Activated CD8-positive, alpha-beta T cell treated with anti-CD3 and anti-CD28 coated beads for 36 hours (primary cell): ENCODE measurements at regions not wholly inside any gene's neighbourhood (a gene's known extent, or its start where the extent isn't known, plus 50 kb on each side); places are given as distances from the start of the nearest gene placed in this dataset.

Source experiments
- ATAC-seq: fragments of 200-7000 bp; cut with Tn5 transposase; one replicate; pipeline ENCODE4 v1.10.0; 2021; ENCODE audit warnings: mild to moderate bottlenecking, moderate library complexity
- CTCF ChIA-PET: fragments of 350-600 bp; sonication (Branson Sonifier 250); formaldehyde crosslinking; loops from one replicate; lab custom pipeline; 2021; ENCODE audit warnings: antibody characterized with exemption; lab: Charles Lee
- POLR2A ChIA-PET: fragments of 350-600 bp; sonication (Branson Sonifier 250); formaldehyde crosslinking; loops from one replicate; lab custom pipeline; 2021; ENCODE audit warnings: antibody characterized with exemption; lab: Charles Lee
- DNase-seq: peaks from one replicate; pipeline ENCODE4 v3.0.0-alpha.2; 2020
- H3K27ac Mint-ChIP-seq: one replicate; pipeline ENCODE4 v1.8.0; 2021; ENCODE audit warnings: mild to moderate bottlenecking, mixed read lengths
- H3K27me3 Mint-ChIP-seq: one replicate; pipeline ENCODE4 v1.8.0; 2021; ENCODE audit warnings: mixed read lengths
- H3K36me3 Mint-ChIP-seq: one replicate; pipeline ENCODE4 v1.8.0; 2021; ENCODE audit warnings: low read depth, mixed read lengths
- H3K4me1 Mint-ChIP-seq: one replicate; pipeline ENCODE4 v1.8.0; 2021; ENCODE audit warnings: low read depth, mixed read lengths
- H3K4me3 Mint-ChIP-seq: one replicate; pipeline ENCODE4 v1.8.0; 2021; ENCODE audit warnings: mild to moderate bottlenecking, moderate library complexity, mixed read lengths
- H3K9me3 Mint-ChIP-seq: one replicate; pipeline ENCODE4 v1.8.0; 2021; ENCODE audit warnings: mixed read lengths
- intact Hi-C: fragments of 100-400 bp; cut with micrococcal nuclease; formaldehyde crosslinking; loops from one replicate; pipeline ENCODE4 v1.10.0; 2022
- TF ChIP-seq, protein P1 (sequence below): fragments of 200-600 bp; IDR thresholded peaks from one replicate; pipeline ENCODE4 v1.8.0; 2022; ENCODE audit warnings: antibody characterized with exemption, mild to moderate bottlenecking

- H3K4me3 Mint-ChIP-seq = no peak overlapping the region
- no peaks in the 10 kb centered on the region for H3K9me3 Mint-ChIP-seq
- TF ChIP-seq, protein P1, sequence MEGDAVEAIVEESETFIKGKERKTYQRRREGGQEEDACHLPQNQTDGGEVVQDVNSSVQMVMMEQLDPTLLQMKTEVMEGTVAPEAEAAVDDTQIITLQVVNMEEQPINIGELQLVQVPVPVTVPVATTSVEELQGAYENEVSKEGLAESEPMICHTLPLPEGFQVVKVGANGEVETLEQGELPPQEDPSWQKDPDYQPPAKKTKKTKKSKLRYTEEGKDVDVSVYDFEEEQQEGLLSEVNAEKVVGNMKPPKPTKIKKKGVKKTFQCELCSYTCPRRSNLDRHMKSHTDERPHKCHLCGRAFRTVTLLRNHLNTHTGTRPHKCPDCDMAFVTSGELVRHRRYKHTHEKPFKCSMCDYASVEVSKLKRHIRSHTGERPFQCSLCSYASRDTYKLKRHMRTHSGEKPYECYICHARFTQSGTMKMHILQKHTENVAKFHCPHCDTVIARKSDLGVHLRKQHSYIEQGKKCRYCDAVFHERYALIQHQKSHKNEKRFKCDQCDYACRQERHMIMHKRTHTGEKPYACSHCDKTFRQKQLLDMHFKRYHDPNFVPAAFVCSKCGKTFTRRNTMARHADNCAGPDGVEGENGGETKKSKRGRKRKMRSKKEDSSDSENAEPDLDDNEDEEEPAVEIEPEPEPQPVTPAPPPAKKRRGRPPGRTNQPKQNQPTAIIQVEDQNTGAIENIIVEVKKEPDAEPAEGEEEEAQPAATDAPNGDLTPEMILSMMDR = no peak
- intact Hi-C loops = no loop called here
- CTCF ChIA-PET = no interaction called here
- POLR2A ChIA-PET = no interaction called here
- no peaks in the 10 kb centered on the region for H3K4me1 Mint-ChIP-seq
- H3K36me3 Mint-ChIP-seq = no peaks in the 10 kb centered on the region
- ATAC-seq (no peak), DNase-seq (no peak)
- peaks cover 5% of the 10 kb centered on the region for H3K27me3 Mint-ChIP-seq
- no peak overlapping the region for H3K27ac Mint-ChIP-seq
Measured at GRCh38 chr1:55720261-55720660, 505.1 kb upstream of the USP24 start.

DNA sequence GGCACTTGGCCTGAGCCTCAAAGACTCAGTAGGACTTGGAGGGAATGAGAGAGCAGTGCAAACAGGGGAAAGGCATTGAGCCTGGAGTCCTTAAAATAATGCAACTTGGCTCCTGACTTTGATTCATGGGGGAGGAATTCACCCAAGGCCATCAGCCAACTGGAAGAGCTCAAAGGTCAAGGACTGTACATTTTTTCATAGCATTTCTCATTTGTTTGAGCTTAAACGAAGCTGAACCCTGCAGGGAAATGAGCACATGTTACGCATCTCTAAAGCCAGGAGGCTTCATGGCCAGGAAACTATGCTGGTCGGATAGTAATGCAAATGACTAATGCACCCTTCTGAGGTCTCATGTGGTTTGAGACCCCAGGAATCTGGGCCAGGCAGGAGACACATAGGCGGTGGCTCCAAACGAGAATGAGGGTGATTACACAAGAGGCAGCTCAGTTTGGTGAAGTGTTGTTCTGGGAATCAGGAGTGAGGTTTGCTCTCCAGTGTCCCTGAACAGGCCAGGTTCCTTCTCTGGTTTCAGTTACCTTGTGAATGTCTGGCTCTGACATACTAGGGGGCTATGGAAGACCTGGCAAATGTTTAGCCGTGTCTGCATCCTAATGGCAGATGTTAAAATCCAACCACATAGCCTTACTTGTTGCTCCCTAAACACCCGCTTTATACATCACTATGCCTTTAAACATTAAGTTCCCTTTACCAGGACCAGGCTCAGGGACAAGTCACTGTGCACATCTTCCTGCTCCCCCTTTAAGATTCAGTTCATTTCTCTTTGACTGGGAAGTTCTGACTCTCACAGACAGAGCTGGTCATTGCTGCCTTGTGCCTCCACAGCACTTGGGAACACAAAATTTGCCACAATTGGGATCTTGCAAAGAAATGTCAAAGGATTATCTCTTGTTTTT, 503.9 kb upstream of the USP24 start:
- no peaks in the 10 kb centered on the region for H3K36me3 Mint-ChIP-seq
- intact Hi-C loops = no loop called here
- POLR2A ChIA-PET = no interaction called here

DNA sequence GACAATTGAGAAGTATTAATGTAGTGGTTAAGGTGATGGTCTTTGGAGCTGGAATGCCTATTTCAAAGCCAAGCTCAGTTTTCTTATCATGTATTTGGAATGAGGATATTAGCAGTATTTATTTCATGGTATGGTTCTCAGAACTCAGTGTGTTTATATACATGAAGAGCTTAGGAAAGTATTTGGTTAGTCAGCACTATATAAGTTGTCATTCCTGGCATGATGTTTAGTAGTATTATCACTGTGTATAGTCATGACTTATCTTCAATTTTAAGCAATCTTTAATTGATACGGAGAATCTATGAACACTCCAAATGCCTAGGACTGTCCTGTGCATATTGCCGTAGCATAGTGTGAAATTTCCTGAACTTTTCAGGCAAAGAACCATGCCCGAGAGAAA, 501.9 kb upstream of the USP24 start:
- Mint-ChIP-seq H3K27ac (no peak overlapping the region), H3K27me3 (peaks cover 10% of the 10 kb centered on the region), H3K36me3 (no peaks in the 10 kb centered on the region), H3K4me1 (no peaks in the 10 kb centered on the region), H3K9me3 (no peaks in the 10 kb centered on the region), H3K4me3 (no peak overlapping the region)
- ATAC-seq (no peak), DNase-seq (no peak)
- TF ChIP-seq, protein P1 = no peak
- CTCF ChIA-PET = no interaction called here
- POLR2A ChIA-PET = no interaction called here
- intact Hi-C loops = no loop called here

More for the DNA sequence above, 503.9 kb upstream of the USP24 start:
- no peaks in the 10 kb centered on the region for H3K9me3 Mint-ChIP-seq
- H3K4me1 Mint-ChIP-seq = no peaks in the 10 kb centered on the region
- H3K27me3 Mint-ChIP-seq = peaks cover 8% of the 10 kb centered on the region
- no peak overlapping the region for H3K27ac Mint-ChIP-seq
- CTCF ChIA-PET = no interaction called here
- TF ChIP-seq, protein P1 = no peak
- DNase-seq = no peak
- ATAC-seq = no peak
- no peak overlapping the region for H3K4me3 Mint-ChIP-seq

DNA sequence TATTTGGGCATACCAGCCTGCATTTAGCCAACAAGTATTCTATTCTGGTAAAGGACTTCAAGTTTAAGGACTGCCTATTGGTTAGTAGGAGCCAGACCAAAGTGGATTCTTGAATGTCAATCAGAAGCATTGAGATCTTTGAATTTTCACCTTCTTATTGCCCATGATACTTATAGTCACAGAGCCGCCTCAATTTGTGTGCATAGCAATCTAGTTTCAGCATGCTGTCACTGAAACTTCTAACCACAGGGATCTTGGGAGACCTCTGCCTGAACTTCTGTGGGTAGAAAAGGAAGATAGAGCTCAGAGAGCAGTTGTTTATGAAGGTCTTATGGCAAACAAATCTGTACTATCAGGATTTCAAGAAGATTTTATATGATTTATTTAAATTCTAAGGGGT, 501.4 kb upstream of the USP24 start:
- H3K4me3 Mint-ChIP-seq = no peak overlapping the region
- H3K9me3 Mint-ChIP-seq = no peaks in the 10 kb centered on the region
- ChIA-PET POLR2A (no interaction called here), CTCF (no interaction called here)
- ATAC-seq = no peak
- H3K27ac Mint-ChIP-seq = no peak overlapping the region
- no peaks in the 10 kb centered on the region for H3K36me3 Mint-ChIP-seq
- TF ChIP-seq, protein P1 = no peak
- H3K27me3 Mint-ChIP-seq = peaks cover 10% of the 10 kb centered on the region
- intact Hi-C loops = no loop called here
- no peaks in the 10 kb centered on the region for H3K4me1 Mint-ChIP-seq
- no peak for DNase-seq

DNA sequence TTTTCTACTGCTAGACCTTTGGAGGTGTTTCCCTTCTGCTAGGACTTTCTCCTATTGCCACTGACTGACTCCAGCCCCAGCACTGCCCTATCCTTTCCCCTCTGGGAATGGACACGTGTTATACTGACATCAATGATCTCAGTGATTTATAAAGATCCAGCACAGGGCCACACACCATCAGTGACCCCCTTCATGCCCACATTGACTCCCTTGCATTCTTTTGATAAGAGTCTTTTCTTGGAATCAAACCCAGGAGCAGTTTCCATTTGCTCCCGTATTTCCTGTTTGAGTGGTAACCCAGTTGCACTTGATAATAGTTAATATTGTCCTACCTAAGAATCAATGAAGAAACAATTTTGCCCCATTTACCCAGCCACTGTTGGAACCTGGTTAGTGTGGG, 501.0 kb upstream of the USP24 start:
- intact Hi-C loops = no loop called here
- peaks cover 10% of the 10 kb centered on the region for H3K27me3 Mint-ChIP-seq
- TF ChIP-seq, protein P1 = no peak
- no peak overlapping the region for H3K27ac Mint-ChIP-seq
- H3K36me3 Mint-ChIP-seq = no peaks in the 10 kb centered on the region
- no peak for ATAC-seq
- no peak for DNase-seq
- H3K9me3 Mint-ChIP-seq = no peaks in the 10 kb centered on the region
- no peak overlapping the region for H3K4me3 Mint-ChIP-seq
- ChIA-PET CTCF (no interaction called here), POLR2A (no interaction called here)
- no peaks in the 10 kb centered on the region for H3K4me1 Mint-ChIP-seq
